ENCODE measurements at regions not wholly inside any gene's neighbourhood (a gene's known extent, or its start where the extent isn't known, plus 50 kb on each side); places are given as distances from the start of the nearest gene placed in this dataset.

- no peak for TF ChIP-seq EZH2 (IDR thresholded peaks at IDR 0.05; ENCODE audit: low read depth)
- TF ChIP-seq, protein P1, sequence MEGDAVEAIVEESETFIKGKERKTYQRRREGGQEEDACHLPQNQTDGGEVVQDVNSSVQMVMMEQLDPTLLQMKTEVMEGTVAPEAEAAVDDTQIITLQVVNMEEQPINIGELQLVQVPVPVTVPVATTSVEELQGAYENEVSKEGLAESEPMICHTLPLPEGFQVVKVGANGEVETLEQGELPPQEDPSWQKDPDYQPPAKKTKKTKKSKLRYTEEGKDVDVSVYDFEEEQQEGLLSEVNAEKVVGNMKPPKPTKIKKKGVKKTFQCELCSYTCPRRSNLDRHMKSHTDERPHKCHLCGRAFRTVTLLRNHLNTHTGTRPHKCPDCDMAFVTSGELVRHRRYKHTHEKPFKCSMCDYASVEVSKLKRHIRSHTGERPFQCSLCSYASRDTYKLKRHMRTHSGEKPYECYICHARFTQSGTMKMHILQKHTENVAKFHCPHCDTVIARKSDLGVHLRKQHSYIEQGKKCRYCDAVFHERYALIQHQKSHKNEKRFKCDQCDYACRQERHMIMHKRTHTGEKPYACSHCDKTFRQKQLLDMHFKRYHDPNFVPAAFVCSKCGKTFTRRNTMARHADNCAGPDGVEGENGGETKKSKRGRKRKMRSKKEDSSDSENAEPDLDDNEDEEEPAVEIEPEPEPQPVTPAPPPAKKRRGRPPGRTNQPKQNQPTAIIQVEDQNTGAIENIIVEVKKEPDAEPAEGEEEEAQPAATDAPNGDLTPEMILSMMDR (conservative IDR thresholded peaks at IDR 0.05): no peak
Measured at GRCh38 chr1:222454782-222455181, 93.1 kb downstream of the HHIPL2 start.

Measured in PC-9 (cell line).